IMR-90 (cell line): ENCODE measurements at regions not wholly inside any gene's neighbourhood (a gene's known extent, or its start where the extent isn't known, plus 50 kb on each side); places are given as distances from the start of the nearest gene placed in this dataset.

Experiments used
- ATAC-seq: fragments of 200-7000 bp; cut with Tn5 transposase; 2 replicates; pipeline ENCODE4 v1.9.1; 2020; ENCODE audit warnings: low read depth, mild to moderate bottlenecking, moderate library complexity
- BruUV-seq: library from RNA; stranded (reverse); fragments of 400-500 nt; replicated peaks from 2 replicates; lab custom pipeline; 2021; lab: Mats Ljungman, UMichigan
- CTCF ChIA-PET: fragments of 300-600 bp; formaldehyde crosslinking; extraction: SDS; loops from one replicate; lab custom pipeline; 2021; ENCODE audit warnings: antibody characterized with exemption; lab: Yijun Ruan, JAX
- POLR2A ChIA-PET: fragments of 300-600 bp; sonication (Branson Sonifier 250); formaldehyde crosslinking; loops from one replicate; lab custom pipeline; 2022; ENCODE audit warnings: antibody characterized with exemption; ENCODE audit not compliant: unreplicated experiment; lab: Charles Lee
- DNase-seq: peaks from one replicate; pipeline ENCODE4 v3.0.0; 2013
- H2AFZ ChIP-seq: replicated peaks from 2 replicates; pipeline ENCODE3; 2013; ENCODE audit warnings: low read length, mild to moderate bottlenecking; ENCODE audit not compliant: poor library complexity
- H2AK5ac ChIP-seq: 2 replicates; pipeline ENCODE4 v1.6.1; 2013; ENCODE audit warnings: low read depth, low read length, inconsistent platforms
- H2AK9ac ChIP-seq: replicated peaks from 2 replicates; pipeline ENCODE3; 2013; ENCODE audit warnings: mild to moderate bottlenecking, low read depth, low read length, moderate library complexity; ENCODE audit not compliant: poor library complexity
- H2BK120ac ChIP-seq: 2 replicates; pipeline ENCODE4 v1.6.1; 2013; ENCODE audit warnings: low read depth, low read length, inconsistent platforms
- H2BK15ac ChIP-seq: 3 replicates; pipeline ENCODE4 v1.6.1; 2013; ENCODE audit warnings: low read depth, low read length, inconsistent platforms
- H2BK20ac ChIP-seq: 2 replicates; pipeline ENCODE4 v1.6.1; 2013; ENCODE audit warnings: low read depth, mild to moderate bottlenecking, inconsistent platforms, low read length, moderate library complexity
- H2BK5ac ChIP-seq: 2 replicates; pipeline ENCODE4 v1.6.1; 2013; ENCODE audit warnings: mild to moderate bottlenecking, low read depth, low read length, inconsistent platforms; ENCODE audit not compliant: poor library complexity, severe bottlenecking
- H3K14ac ChIP-seq: replicated peaks from 2 replicates; pipeline ENCODE4 v1.6.1; 2013; ENCODE audit warnings: low read depth, low read length, inconsistent platforms
- H3K18ac ChIP-seq: 2 replicates; pipeline ENCODE4 v1.6.1; 2013; ENCODE audit warnings: low read depth, low read length, control low read depth
- H3K23ac ChIP-seq: 2 replicates; pipeline ENCODE4 v1.6.1; 2013; ENCODE audit warnings: low read depth, low read length, inconsistent platforms
- H3K27ac ChIP-seq: 2 replicates; pipeline ENCODE4 v1.5.1; 2013; ENCODE audit warnings: mild to moderate bottlenecking, control low read depth, low read length; ENCODE audit not compliant: insufficient read depth
- H3K27me3 ChIP-seq: 2 replicates; pipeline ENCODE4 v1.6.1; 2013; ENCODE audit warnings: low read length; ENCODE audit not compliant: control insufficient read depth, insufficient read depth
- H3K36me3 ChIP-seq: 2 replicates; pipeline ENCODE4 v1.6.1; 2013; ENCODE audit warnings: low read length, mixed read lengths; ENCODE audit not compliant: control insufficient read depth, insufficient read depth
- H3K4ac ChIP-seq: 2 replicates; pipeline ENCODE4 v1.6.1; 2013; ENCODE audit warnings: low read depth, low read length, inconsistent platforms
- H3K4me1 ChIP-seq: 2 replicates; pipeline ENCODE4 v1.6.1; 2013; ENCODE audit warnings: low read length, mixed read lengths; ENCODE audit not compliant: control insufficient read depth, insufficient read depth
- H3K4me2 ChIP-seq: 2 replicates; pipeline ENCODE4 v1.6.1; 2013; ENCODE audit warnings: low read depth, mild to moderate bottlenecking, control low read depth, low read length, moderate library complexity
- H3K4me3 ChIP-seq: 2 replicates; pipeline ENCODE4 v1.5.1; 2013; ENCODE audit warnings: low read depth, mild to moderate bottlenecking, control low read depth, low read length, moderate library complexity; ENCODE audit not compliant: insufficient read depth
- H3K56ac ChIP-seq: 2 replicates; pipeline ENCODE4 v1.6.1; 2013; ENCODE audit warnings: low read length, inconsistent platforms; ENCODE audit not compliant: insufficient read depth; ENCODE audit errors: extremely low read depth
- H3K79me1 ChIP-seq, 2 experiments: 2 replicates each; pipeline ENCODE4 v1.6.1; 2013; ENCODE audit warnings: low read length in 2 of 2, inconsistent platforms in 1 of 2, low read depth in 1 of 2
- H3K9ac ChIP-seq: 2 replicates; pipeline ENCODE4 v1.6.1; 2013; ENCODE audit warnings: low read depth, low read length, control low read depth
- H3K9me1 ChIP-seq: 2 replicates; pipeline ENCODE4 v1.6.1; 2013; ENCODE audit warnings: low read length, inconsistent platforms; ENCODE audit not compliant: insufficient read depth
- H3K9me3 ChIP-seq: 2 replicates; pipeline ENCODE4 v1.6.1; 2013; ENCODE audit warnings: low read length; ENCODE audit not compliant: control insufficient read depth, insufficient read depth
- H4K20me1 ChIP-seq: 2 replicates; pipeline ENCODE4 v1.6.1; 2013; ENCODE audit warnings: low read length, inconsistent platforms; ENCODE audit not compliant: insufficient read depth
- H4K5ac ChIP-seq: 2 replicates; pipeline ENCODE4 v1.6.1; 2013; ENCODE audit warnings: mild to moderate bottlenecking, low read depth, low read length, control low read depth
- H4K8ac ChIP-seq, 2 experiments: 2 replicates each; pipeline ENCODE4 v1.6.1; 2013; ENCODE audit warnings: low read depth in 2 of 2, low read length in 2 of 2, control low read depth in 1 of 2, inconsistent platforms in 1 of 2
- H4K91ac ChIP-seq: 2 replicates; pipeline ENCODE4 v1.6.1; 2013; ENCODE audit warnings: low read depth, low read length, inconsistent platforms; ENCODE audit not compliant: insufficient read depth
- CTCF ChIP-seq: conservative IDR thresholded peaks from 2 replicates; pipeline ENCODE4 v1.5.1; 2012; ENCODE audit warnings: mild to moderate bottlenecking, low read depth, low read length, improper control_type of control experiment
- MAFK ChIP-seq: IDR thresholded peaks from 2 replicates; pipeline ENCODE4 v1.6.1; 2012; ENCODE audit warnings: low read depth, low read length, improper control_type of control experiment
- RCOR1 ChIP-seq: IDR thresholded peaks from 2 replicates; pipeline ENCODE4 v1.6.1; 2012; ENCODE audit warnings: mild to moderate bottlenecking, low read length, improper control_type of control experiment; ENCODE audit not compliant: insufficient replicate concordance
- USF2 ChIP-seq: fragments of 150-350 bp; IDR thresholded peaks from 2 replicates; pipeline ENCODE4 v1.6.1; 2017; ENCODE audit warnings: mild to moderate bottlenecking, antibody characterized with exemption, low read length, low read depth
- WGBS, 2 experiments: methylation state at CpG; one replicate each; pipeline versions ENCODE4 v1.1.5 to v1.1.7; 2013; ENCODE audit warnings: missing lambda C conversion rate in 2 of 2; ENCODE audit not compliant: insufficient read length in 1 of 2; ENCODE audit errors: extremely low coverage in 2 of 2; 5-methylcytosine and 5-hydroxymethylcytosine counted together
- dilution Hi-C: fragments of 300-500 bp; cut with HindIII; formaldehyde crosslinking; loops from one replicate; pipeline ENCODE4 v1.14.3; 2018; ENCODE audit warnings: low sequenced_read_pairs; ENCODE audit not compliant: unreplicated experiment
- in situ Hi-C: fragments of 300-500 bp; cut with MboI; formaldehyde crosslinking; loops from 3 replicates; pipeline ENCODE4 v1.14.3; 2019; ENCODE audit warnings: low sequenced_read_pairs, inconsistent platforms, mixed read lengths
- intact Hi-C: fragments of 100-400 bp; cut with micrococcal nuclease; formaldehyde crosslinking; loops from 2 replicates; pipeline ENCODE4 v1.10.0; 2022

DNA sequence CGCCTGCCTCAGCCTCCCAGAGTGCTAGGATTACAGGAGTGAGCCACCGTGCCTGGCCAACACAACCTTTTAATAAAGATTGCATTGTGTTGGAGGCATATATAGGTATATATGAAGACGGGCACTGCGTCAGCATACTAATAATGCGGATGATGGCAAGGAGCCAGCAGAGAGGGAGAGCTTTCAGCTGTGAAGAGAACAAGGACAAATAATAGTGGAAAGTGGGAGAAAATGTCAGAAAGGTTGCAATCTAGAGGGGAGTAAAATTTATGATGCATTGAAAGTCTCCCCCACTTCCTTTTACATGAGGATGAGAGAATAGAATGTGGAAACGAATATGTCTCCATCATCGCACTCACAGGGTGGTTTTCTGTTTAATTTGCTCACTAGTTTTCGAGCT lies 170.5 kb upstream of the TBL1XR1 start:
- POLR2A ChIA-PET: no interaction called here
- Histone ChIP-seq H2BK20ac (no peak overlapping the region), H4K8ac (no peak overlapping the region), H3K14ac (no peak overlapping the region), H2AK5ac (no peak overlapping the region; the same call in 1 of the 2 replicates), H3K23ac (no peak overlapping the region), H3K56ac (no peak overlapping the region), H3K79me1 (no peaks in the 10 kb centered on the region), H3K27me3 (no peaks in the 10 kb centered on the region), H2BK15ac (no peak overlapping the region), H3K4ac (no peak overlapping the region), H3K4me2 (no peak overlapping the region), H4K91ac (no peak overlapping the region), H3K9me1 (no peaks in the 10 kb centered on the region), H4K20me1 (no peaks in the 10 kb centered on the region), H2AFZ (no peak overlapping the region), H3K27ac (no peak overlapping the region), H4K5ac (no peak overlapping the region), H3K36me3 (no peaks in the 10 kb centered on the region), H2BK120ac (no peak overlapping the region), H3K18ac (no peak overlapping the region), H3K4me1 (no peaks in the 10 kb centered on the region), H2BK5ac (no peak overlapping the region), H3K9me3 (no peaks in the 10 kb centered on the region), H2AK9ac (no peak overlapping the region), H3K9ac (no peak overlapping the region), H3K4me3 (no peak overlapping the region)
- DNase-seq: no peak
- in situ Hi-C loops (no loop called here), intact Hi-C loops (loop anchor here (10.0 kb wide), 1 partner anchor 437 kb away; no protein-coding TSS in a partner anchor), dilution Hi-C loops (no loop called here)
- ATAC-seq: no peak
- BruUV-seq: no TSS peak
- TF ChIP-seq CTCF (no peak), USF2 (no peak), RCOR1 (no peak), MAFK (no peak)
- CTCF ChIA-PET: interaction anchor here (1.0 kb wide), 1 partner anchor 262 kb away, joined by 3 read pairs; no protein-coding TSS in a partner anchor
- WGBS, 2 experiments: 86% methylated on average over 3 of the region's 8 CpGs; no CpG with 5 or more reads in 1 of the 2 experiments
